ENCODE measurements at regions not wholly inside any gene's neighbourhood (a gene's known extent, or its start where the extent isn't known, plus 50 kb on each side); places are given as distances from the start of the nearest gene placed in this dataset.

DNA sequence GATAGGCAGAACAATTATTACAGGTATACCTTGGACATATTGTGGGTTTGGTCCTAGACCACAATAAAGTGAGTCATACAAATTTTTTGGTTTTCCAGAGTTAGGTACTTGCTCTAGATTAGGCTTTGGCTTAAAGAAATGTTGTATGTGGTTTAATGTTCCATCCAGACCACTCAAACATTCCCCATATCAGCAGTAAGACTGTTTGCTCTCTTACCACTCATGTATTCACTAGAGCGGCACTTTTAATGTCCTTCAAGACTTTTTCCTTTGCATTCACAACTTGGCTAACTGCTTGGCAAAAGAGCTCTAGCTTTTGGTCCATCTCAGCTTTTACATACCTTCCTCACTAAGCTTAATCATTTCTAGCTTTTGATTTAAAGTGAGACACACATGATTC lies 250.5 kb upstream of the SETMAR start:
- TF ChIP-seq POLR2A (IDR thresholded peaks at IDR 0.05): no peak
- TF ChIP-seq CTCF (IDR thresholded peaks at IDR 0.05): no peak

All from body of pancreas (tissue), 4 donors.